ENCODE measurements at regions not wholly inside any gene's neighbourhood (a gene's known extent, or its start where the extent isn't known, plus 50 kb on each side); places are given as distances from the start of the nearest gene placed in this dataset.

DNA sequence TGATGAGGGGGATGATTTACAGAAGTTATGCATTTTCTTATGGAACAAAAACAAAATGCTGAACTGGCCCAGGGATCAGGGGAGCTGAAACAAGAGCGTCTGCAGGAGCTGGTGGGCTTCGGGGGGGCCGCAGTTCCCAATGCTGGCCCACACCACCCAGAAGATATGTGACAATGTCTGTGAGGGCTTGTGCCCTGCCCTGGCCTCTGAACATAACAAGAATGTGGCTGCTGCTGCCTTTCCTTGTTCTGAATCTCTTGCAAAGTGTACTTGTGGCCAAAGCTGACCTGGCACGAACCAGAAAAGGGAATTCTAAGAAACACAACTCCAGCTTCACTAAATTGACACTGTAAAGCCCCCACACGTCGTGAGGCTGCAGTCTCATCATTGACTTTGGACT lies 66.7 kb downstream of the SEC61B start (continued):
- TF ChIP-seq, protein P1, sequence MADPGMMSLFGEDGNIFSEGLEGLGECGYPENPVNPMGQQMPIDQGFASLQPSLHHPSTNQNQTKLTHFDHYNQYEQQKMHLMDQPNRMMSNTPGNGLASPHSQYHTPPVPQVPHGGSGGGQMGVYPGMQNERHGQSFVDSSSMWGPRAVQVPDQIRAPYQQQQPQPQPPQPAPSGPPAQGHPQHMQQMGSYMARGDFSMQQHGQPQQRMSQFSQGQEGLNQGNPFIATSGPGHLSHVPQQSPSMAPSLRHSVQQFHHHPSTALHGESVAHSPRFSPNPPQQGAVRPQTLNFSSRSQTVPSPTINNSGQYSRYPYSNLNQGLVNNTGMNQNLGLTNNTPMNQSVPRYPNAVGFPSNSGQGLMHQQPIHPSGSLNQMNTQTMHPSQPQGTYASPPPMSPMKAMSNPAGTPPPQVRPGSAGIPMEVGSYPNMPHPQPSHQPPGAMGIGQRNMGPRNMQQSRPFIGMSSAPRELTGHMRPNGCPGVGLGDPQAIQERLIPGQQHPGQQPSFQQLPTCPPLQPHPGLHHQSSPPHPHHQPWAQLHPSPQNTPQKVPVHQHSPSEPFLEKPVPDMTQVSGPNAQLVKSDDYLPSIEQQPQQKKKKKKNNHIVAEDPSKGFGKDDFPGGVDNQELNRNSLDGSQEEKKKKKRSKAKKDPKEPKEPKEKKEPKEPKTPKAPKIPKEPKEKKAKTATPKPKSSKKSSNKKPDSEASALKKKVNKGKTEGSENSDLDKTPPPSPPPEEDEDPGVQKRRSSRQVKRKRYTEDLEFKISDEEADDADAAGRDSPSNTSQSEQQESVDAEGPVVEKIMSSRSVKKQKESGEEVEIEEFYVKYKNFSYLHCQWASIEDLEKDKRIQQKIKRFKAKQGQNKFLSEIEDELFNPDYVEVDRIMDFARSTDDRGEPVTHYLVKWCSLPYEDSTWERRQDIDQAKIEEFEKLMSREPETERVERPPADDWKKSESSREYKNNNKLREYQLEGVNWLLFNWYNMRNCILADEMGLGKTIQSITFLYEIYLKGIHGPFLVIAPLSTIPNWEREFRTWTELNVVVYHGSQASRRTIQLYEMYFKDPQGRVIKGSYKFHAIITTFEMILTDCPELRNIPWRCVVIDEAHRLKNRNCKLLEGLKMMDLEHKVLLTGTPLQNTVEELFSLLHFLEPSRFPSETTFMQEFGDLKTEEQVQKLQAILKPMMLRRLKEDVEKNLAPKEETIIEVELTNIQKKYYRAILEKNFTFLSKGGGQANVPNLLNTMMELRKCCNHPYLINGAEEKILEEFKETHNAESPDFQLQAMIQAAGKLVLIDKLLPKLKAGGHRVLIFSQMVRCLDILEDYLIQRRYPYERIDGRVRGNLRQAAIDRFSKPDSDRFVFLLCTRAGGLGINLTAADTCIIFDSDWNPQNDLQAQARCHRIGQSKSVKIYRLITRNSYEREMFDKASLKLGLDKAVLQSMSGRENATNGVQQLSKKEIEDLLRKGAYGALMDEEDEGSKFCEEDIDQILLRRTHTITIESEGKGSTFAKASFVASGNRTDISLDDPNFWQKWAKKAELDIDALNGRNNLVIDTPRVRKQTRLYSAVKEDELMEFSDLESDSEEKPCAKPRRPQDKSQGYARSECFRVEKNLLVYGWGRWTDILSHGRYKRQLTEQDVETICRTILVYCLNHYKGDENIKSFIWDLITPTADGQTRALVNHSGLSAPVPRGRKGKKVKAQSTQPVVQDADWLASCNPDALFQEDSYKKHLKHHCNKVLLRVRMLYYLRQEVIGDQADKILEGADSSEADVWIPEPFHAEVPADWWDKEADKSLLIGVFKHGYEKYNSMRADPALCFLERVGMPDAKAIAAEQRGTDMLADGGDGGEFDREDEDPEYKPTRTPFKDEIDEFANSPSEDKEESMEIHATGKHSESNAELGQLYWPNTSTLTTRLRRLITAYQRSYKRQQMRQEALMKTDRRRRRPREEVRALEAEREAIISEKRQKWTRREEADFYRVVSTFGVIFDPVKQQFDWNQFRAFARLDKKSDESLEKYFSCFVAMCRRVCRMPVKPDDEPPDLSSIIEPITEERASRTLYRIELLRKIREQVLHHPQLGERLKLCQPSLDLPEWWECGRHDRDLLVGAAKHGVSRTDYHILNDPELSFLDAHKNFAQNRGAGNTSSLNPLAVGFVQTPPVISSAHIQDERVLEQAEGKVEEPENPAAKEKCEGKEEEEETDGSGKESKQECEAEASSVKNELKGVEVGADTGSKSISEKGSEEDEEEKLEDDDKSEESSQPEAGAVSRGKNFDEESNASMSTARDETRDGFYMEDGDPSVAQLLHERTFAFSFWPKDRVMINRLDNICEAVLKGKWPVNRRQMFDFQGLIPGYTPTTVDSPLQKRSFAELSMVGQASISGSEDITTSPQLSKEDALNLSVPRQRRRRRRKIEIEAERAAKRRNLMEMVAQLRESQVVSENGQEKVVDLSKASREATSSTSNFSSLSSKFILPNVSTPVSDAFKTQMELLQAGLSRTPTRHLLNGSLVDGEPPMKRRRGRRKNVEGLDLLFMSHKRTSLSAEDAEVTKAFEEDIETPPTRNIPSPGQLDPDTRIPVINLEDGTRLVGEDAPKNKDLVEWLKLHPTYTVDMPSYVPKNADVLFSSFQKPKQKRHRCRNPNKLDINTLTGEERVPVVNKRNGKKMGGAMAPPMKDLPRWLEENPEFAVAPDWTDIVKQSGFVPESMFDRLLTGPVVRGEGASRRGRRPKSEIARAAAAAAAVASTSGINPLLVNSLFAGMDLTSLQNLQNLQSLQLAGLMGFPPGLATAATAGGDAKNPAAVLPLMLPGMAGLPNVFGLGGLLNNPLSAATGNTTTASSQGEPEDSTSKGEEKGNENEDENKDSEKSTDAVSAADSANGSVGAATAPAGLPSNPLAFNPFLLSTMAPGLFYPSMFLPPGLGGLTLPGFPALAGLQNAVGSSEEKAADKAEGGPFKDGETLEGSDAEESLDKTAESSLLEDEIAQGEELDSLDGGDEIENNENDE (IDR thresholded peaks at IDR 0.05; ENCODE audit: insufficient replicate concordance, low read length) = no peak
